ENCODE measurements at regions not wholly inside any gene's neighbourhood (a gene's known extent, or its start where the extent isn't known, plus 50 kb on each side); places are given as distances from the start of the nearest gene placed in this dataset.

DNA sequence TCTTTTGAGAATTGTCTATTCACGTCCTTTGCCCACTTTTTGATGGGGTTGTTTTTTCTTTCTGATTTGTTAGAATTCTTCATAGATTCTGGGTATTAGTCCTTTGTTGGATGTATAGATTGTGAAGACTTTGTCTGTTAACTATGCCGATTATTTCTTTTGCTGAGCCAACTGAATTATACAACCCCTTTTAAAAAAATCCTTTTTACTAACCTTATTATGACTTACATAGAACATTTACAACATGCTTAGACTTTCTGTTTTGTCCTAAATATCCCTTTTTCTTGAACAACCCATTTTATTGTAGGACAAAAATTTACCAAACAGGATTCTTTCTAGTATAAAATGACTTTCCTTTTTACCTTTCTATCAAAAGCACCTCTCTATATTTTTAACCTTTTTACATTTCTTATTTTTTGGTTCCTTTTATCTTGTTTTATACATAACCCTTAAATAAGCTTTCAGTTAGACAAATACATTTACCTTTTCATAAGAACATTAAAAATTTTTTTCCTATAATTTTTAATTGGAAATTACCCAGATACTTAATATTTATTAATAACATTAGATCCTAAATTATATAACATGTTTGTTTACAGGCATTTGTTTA, 70.4 kb upstream of the TTLL7 start:
- Histone ChIP-seq H3K4me1 (ENCODE audit: control insufficient read depth, insufficient read depth, low read length) (no peaks in the 10 kb centered on the region), H3K4me3 (ENCODE audit: low read length) (no peak overlapping the region), H3K27me3 (ENCODE audit: control insufficient read depth, insufficient read depth, low read length) (no peaks in the 10 kb centered on the region), H3K27ac (ENCODE audit: low read length) (no peak overlapping the region), H3K9me3 (replicated peaks; ENCODE audit: control insufficient read depth, low read depth, low read length) (no peaks in the 10 kb centered on the region), H3K36me3 (ENCODE audit: control insufficient read depth, insufficient read depth, low read length) (no peaks in the 10 kb centered on the region)
- WGBS (ENCODE audit: insufficient coverage) = no CpG with 5 or more reads among the region's 2 CpGs
- DNase-seq = no peak

DNA sequence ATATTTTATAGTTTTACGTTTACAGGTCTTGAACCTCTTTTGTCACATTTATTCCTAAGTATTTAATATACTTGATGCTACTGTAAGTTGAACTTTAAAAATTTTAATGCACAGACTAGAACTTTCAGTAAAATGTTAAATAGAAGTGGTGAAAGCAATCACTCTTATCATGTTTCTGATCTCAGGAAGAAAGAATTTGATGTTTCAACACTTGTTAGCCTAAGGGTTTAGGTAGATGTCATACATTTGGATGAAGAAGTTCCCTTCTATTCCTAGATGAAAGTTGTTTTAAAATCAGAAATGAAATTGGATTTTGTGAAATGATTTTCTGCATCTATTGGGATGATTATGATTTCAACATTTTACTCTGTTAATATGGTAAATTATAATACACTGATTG, 63.6 kb upstream of the TTLL7 start:
- WGBS (ENCODE audit: insufficient coverage) = no CpG with 5 or more reads among the region's 1 CpG
- Histone ChIP-seq H3K9me3 (replicated peaks; ENCODE audit: control insufficient read depth, low read depth, low read length) (no peaks in the 10 kb centered on the region), H3K4me1 (ENCODE audit: control insufficient read depth, insufficient read depth, low read length) (no peaks in the 10 kb centered on the region), H3K27ac (ENCODE audit: low read length) (no peak overlapping the region), H3K4me3 (ENCODE audit: low read length) (no peak overlapping the region), H3K27me3 (ENCODE audit: control insufficient read depth, insufficient read depth, low read length) (no peaks in the 10 kb centered on the region), H3K36me3 (ENCODE audit: control insufficient read depth, insufficient read depth, low read length) (no peaks in the 10 kb centered on the region)
- DNase-seq = no peak

DNA sequence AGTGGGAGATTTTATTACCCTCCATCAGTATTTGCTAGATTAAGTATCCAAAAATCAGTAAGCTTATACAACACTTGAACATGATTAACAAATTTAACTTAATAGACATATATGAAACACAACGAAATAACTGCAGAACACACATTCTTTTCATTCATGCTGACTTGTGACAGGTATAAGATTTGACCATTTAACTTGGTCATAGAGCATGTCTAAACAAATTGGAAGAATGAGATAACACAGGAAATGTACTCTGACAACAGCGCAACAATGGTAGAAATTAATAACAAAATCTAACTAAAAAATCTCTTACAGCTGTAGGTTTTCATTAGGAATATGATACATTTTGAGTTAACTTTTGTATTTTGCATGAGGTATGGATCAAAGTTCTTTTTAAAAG, 62.4 kb upstream of the TTLL7 start:
- Histone ChIP-seq H3K36me3 (ENCODE audit: control insufficient read depth, insufficient read depth, low read length) (no peaks in the 10 kb centered on the region), H3K4me3 (ENCODE audit: low read length) (no peak overlapping the region), H3K27me3 (ENCODE audit: control insufficient read depth, insufficient read depth, low read length) (no peaks in the 10 kb centered on the region), H3K4me1 (ENCODE audit: control insufficient read depth, insufficient read depth, low read length) (no peaks in the 10 kb centered on the region), H3K9me3 (replicated peaks; ENCODE audit: control insufficient read depth, low read depth, low read length) (no peaks in the 10 kb centered on the region), H3K27ac (ENCODE audit: low read length) (no peak overlapping the region)
- no peak for DNase-seq
- no CpG with 5 or more reads among the region's 2 CpGs for WGBS (ENCODE audit: insufficient coverage)

DNA sequence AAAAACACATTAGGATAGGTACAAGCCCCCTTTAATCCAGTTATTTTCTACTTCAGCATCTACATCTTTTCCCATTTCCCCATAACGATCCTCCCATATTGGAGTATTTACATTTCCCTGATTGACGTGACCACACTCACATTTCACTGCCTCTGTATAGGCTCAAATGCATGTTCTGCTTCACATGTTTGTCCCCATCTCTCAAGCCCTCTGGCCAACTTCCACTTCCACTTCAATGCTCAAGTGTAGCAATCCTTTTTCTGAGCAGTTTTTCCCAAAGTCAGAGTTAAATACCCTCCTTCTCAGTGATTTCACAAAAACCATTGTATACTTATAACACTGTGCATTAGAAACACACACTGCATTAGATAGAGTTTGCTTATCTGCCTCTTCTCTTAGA, 61.8 kb upstream of the TTLL7 start:
- Histone ChIP-seq H3K27ac (ENCODE audit: low read length) (no peak overlapping the region), H3K4me1 (ENCODE audit: control insufficient read depth, insufficient read depth, low read length) (no peaks in the 10 kb centered on the region), H3K27me3 (ENCODE audit: control insufficient read depth, insufficient read depth, low read length) (no peaks in the 10 kb centered on the region), H3K36me3 (ENCODE audit: control insufficient read depth, insufficient read depth, low read length) (no peaks in the 10 kb centered on the region), H3K4me3 (ENCODE audit: low read length) (no peak overlapping the region), H3K9me3 (replicated peaks; ENCODE audit: control insufficient read depth, low read depth, low read length) (no peaks in the 10 kb centered on the region)
- no peak for DNase-seq
- WGBS (ENCODE audit: insufficient coverage) = 70% methylated on average over 2 of the region's 2 CpGs

DNA sequence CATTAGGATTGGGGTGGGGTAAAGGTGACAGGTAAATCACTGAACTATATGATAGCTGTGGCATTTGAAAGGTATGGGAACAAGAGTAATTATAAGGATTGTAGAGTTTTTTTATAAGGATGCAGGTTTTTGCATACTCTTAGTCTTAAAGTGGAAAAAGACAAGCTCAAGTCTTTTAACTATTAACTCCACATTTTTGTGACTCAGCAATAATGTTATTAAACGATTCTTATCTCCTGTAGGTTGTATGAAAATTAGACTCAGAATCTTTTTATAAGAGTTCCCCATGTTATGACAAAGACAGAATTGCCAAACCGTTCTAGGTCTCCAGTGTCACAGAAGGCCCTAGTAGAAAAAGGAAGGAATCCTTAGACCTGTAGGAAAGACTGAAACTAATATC, 49.9 kb upstream of the TTLL7 start:
- no peaks in the 10 kb centered on the region for H3K36me3 ChIP-seq (ENCODE audit: control insufficient read depth, insufficient read depth, low read length)
- H3K4me1 ChIP-seq (ENCODE audit: control insufficient read depth, insufficient read depth, low read length) = no peaks in the 10 kb centered on the region
- no peaks in the 10 kb centered on the region for H3K9me3 ChIP-seq (replicated peaks; ENCODE audit: control insufficient read depth, low read depth, low read length)
- no peak overlapping the region for H3K4me3 ChIP-seq (ENCODE audit: low read length)
- no peak for DNase-seq
- H3K27me3 ChIP-seq (ENCODE audit: control insufficient read depth, insufficient read depth, low read length) = no peaks in the 10 kb centered on the region
- no CpG with 5 or more reads among the region's 2 CpGs for WGBS (ENCODE audit: insufficient coverage)
- H3K27ac ChIP-seq (ENCODE audit: low read length) = no peak overlapping the region

Data from muscle of leg (tissue), 3 donors.